ENCODE measurements at regions not wholly inside any gene's neighbourhood (a gene's known extent, or its start where the extent isn't known, plus 50 kb on each side); places are given as distances from the start of the nearest gene placed in this dataset.

DNA sequence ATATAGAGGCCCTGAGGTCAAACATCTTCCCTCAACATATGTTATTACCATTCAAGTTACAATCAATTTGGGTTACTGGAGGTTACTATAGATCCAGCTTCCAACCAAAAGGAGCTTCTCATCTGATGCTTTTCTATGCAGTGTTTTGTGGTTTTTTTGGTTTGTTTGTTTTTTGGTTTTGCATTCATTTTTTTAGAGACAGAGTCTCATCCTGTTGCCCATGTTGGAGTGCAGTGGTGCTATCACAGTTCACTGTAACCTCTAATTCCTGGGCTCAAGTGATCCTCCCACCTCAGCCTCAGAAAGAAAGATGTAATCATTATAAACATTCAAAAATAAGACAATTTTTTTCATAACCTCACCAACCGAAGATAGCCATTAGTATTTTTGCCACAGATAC lies 124.4 kb upstream of the JARID2 start:
- TF ChIP-seq, protein P1, sequence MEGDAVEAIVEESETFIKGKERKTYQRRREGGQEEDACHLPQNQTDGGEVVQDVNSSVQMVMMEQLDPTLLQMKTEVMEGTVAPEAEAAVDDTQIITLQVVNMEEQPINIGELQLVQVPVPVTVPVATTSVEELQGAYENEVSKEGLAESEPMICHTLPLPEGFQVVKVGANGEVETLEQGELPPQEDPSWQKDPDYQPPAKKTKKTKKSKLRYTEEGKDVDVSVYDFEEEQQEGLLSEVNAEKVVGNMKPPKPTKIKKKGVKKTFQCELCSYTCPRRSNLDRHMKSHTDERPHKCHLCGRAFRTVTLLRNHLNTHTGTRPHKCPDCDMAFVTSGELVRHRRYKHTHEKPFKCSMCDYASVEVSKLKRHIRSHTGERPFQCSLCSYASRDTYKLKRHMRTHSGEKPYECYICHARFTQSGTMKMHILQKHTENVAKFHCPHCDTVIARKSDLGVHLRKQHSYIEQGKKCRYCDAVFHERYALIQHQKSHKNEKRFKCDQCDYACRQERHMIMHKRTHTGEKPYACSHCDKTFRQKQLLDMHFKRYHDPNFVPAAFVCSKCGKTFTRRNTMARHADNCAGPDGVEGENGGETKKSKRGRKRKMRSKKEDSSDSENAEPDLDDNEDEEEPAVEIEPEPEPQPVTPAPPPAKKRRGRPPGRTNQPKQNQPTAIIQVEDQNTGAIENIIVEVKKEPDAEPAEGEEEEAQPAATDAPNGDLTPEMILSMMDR (IDR thresholded peaks at IDR 0.05) = no peak
- no peaks in the 10 kb centered on the region for H3K4me1 ChIP-seq
- no peak overlapping the region for H3K27ac ChIP-seq
- H3K36me3 ChIP-seq = no peaks in the 10 kb centered on the region
- no peak overlapping the region for H3K4me3 ChIP-seq
- no peaks in the 10 kb centered on the region for H3K27me3 ChIP-seq
- no peaks in the 10 kb centered on the region for H3K9me3 ChIP-seq
- no peak for DNase-seq (ENCODE audit: low spot score)

DNA sequence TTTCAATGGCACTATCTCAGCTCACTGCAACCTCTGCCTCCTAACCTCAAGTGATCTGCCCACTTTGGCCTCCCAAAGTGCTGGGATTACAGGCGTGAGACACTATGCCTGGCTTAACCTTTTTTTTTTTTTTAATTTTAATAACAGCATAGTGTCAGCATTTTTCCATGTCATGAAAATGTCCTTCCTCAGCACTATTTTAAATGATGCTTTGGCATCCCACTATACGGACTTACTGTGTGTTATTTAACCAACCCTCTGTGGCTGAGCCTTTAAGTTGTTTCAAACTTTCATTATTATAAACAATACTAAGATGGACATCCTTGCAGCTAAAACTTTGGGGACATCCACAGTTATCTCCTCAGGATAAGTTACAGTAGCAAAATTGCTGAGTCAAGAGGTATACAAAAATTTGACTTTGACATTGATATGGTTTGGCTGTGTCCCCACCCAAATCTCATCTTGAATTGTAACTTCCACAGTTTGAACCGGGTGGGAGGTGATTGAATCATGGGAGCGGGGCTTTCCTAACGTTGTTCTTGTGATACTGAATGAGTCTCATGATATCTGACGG lies 123.8 kb upstream of the JARID2 start:
- Histone ChIP-seq H3K27ac (no peak overlapping the region), H3K36me3 (no peaks in the 10 kb centered on the region), H3K27me3 (no peaks in the 10 kb centered on the region), H3K4me1 (no peaks in the 10 kb centered on the region), H3K9me3 (no peaks in the 10 kb centered on the region), H3K4me3 (no peak overlapping the region)
- no peak for DNase-seq (ENCODE audit: low spot score)
- TF ChIP-seq, protein P1 (IDR thresholded peaks at IDR 0.05) = no peak

DNA sequence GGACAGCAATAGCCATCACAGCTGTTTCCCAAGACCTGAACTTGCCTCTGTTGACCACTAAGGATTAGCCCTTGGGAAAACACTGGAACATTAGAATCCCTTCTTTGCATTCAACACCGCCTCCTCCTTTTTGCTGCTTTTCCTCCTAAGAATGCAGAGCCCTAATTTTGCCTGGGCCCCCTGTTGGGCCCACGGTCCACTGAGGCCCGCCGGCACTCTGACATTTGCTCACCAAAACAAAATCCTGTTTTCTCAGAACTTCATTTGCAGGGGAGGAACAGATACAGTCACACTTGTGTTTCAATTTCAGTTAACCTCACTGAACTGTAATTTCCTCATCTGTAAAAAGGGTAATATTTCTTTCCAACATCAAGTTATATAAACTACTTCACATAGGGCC lies 116.0 kb upstream of the JARID2 start:
- H3K4me1 ChIP-seq = no peaks in the 10 kb centered on the region
- no peaks in the 10 kb centered on the region for H3K27me3 ChIP-seq
- H3K4me3 ChIP-seq = no peak overlapping the region
- H3K36me3 ChIP-seq = no peaks in the 10 kb centered on the region
- H3K27ac ChIP-seq = no peak overlapping the region
- TF ChIP-seq, protein P1 (IDR thresholded peaks at IDR 0.05) = no peak
- H3K9me3 ChIP-seq = no peaks in the 10 kb centered on the region
- DNase-seq (ENCODE audit: low spot score) = no peak

DNA sequence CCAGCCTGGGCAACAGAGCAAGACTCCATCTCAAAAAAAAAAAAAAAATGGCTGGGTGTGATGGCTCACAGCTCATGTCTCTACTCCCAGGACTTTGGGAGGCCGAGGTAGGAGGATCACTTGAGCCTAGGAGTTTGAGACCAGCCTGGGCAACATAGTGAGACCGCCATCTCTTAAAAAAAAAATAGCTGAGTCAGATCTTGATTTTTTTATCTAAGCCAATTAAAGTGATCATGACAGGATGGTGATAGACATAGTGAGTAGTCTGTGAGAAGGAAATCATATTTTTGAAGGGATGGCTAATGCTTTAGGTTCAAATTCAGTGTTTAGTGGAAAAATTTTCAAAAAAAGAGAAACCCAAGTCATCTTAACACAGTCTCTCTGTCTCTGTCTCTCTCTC lies 114.6 kb upstream of the JARID2 start:
- Histone ChIP-seq H3K4me1 (no peaks in the 10 kb centered on the region), H3K27ac (no peak overlapping the region), H3K9me3 (no peaks in the 10 kb centered on the region), H3K27me3 (no peaks in the 10 kb centered on the region), H3K36me3 (no peaks in the 10 kb centered on the region), H3K4me3 (no peak overlapping the region)
- no peak for DNase-seq (ENCODE audit: low spot score)
- TF ChIP-seq, protein P1 (IDR thresholded peaks at IDR 0.05) = no peak

DNA sequence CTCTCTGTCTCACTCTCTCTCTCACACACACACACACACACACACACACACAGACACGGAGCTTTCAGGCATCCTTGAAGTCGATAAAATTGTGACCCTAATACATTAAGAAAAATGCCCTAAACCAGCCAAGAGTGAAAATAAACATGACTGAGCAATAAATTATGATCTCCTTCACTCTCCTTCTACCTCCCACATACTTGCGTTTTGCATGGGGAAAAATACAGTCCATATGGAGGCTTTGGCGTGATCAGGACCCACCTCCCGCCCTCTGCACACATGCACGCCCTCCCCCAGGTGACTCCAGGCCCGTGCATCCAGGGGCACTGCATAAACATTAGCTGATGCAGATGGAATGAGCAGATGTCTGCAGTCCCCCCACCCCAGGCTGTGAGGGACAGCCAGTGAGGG lies 114.2 kb upstream of the JARID2 start:
- Histone ChIP-seq H3K4me3 (no peak overlapping the region), H3K27me3 (no peaks in the 10 kb centered on the region), H3K9me3 (no peaks in the 10 kb centered on the region), H3K4me1 (no peaks in the 10 kb centered on the region), H3K27ac (no peak overlapping the region), H3K36me3 (no peaks in the 10 kb centered on the region)
- no peak for DNase-seq (ENCODE audit: low spot score)
- TF ChIP-seq, protein P1 (IDR thresholded peaks at IDR 0.05) = no peak

DNA sequence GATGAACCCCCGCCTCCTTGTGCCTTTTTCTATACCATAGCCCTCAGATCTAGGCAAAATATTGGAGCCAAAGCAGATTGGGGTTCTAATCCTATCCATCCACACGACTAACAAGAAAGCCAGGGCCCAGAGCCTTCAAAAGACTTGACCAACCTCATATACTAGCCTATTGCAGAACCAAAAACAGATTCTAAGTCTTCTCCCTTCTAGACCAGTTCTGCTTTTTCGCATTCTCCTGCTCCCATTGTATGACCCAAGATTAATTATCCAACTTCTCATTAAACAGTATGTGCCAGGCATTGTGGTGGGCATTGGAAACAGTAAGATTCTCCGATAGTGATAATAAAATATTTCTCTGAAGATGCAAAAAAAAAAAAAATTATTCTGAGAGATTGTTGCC lies 113.7 kb upstream of the JARID2 start:
- TF ChIP-seq, protein P1 (IDR thresholded peaks at IDR 0.05) = no peak
- Histone ChIP-seq H3K4me3 (no peak overlapping the region), H3K4me1 (no peaks in the 10 kb centered on the region), H3K36me3 (no peaks in the 10 kb centered on the region), H3K27ac (no peak overlapping the region), H3K9me3 (no peaks in the 10 kb centered on the region), H3K27me3 (no peaks in the 10 kb centered on the region)
- no peak for DNase-seq (ENCODE audit: low spot score)

All from right atrium auricular region (tissue), 2 donors.